HG02938 (cell line): ENCODE measurements at regions not wholly inside any gene's neighbourhood (a gene's known extent, or its start where the extent isn't known, plus 50 kb on each side); places are given as distances from the start of the nearest gene placed in this dataset.
A peak's percentile ranks its signal among the peaks of the same experiment; 100 is the strongest.

Experiments
- ATAC-seq: cut with Tn5 transposase; IDR thresholded peaks from one replicate; pipeline ENCODE4 v1.9.1; 2021; ENCODE audit warnings: mild to moderate bottlenecking, moderate library complexity; ENCODE audit not compliant: unreplicated experiment

GRCh38 chr3:36257158-36257852, 123.0 kb upstream of the STAC start:
- ATAC-seq, result no peak

- ATAC-seq, result no peak
Measured at GRCh38 chr3:36258421-36258820, 121.9 kb upstream of the STAC start.

GRCh38 chr3:36259580-36259979, 120.7 kb upstream of the STAC start:
- no peak for ATAC-seq

DNA sequence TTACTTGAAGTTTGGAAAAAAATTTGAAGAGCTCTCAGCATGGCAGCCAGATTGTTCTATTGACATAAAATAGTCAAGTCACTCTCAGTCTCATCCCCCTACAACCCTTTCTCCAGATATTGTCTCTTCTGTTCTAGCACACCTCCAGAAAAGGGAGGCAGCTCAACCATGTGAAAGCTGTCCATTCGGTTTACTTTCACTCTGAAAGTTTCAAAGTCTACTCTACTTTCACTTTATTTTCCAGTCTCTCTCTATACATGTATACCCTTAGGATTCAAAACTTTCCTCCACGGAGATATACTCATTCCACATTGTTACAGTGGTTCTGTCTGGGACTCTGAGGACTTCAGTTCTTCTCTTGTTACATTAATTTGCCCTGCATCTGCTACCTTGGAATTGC, 111.0 kb upstream of the STAC start:
- ATAC-seq, result no peak

DNA sequence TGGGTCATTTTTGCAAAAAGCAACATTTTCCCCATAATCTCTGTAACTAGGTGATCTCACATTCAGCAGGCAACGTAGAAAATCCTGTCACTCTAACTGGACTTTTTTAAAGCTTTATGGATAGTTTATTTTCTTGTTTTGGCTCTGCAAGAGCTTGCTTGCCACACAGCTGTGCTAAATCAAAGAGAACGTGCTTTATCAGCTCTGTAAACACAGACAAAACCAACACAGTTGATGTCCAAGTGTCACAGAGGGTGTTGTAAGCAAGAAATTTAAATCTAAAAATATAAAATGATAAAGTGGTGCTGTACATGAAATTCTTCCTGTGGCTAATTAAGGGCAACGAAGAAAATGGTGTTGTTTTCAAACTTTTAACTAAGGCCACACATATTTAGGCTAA, 97.5 kb upstream of the STAC start:
- ATAC-seq, result no peak

DNA sequence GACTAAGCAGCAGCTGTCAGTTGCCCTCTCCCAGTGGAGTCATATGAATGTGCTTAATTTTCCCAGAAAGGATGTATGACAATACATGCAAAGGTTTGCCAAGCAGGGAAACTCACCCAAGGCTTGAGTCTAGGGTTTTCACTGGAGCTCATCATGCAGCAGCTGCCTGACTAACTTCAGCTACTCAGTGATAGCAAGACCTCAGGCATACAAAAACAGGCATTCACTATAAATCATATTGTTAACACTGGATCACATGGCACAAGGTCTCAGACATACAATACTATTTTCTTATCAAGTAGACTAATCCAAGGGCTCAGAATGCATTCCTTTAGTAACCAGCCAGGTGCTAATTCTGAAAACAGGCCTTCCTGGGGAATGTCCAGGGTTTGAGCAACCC, 85.0 kb upstream of the STAC start:
- ATAC-seq, result no peak

DNA sequence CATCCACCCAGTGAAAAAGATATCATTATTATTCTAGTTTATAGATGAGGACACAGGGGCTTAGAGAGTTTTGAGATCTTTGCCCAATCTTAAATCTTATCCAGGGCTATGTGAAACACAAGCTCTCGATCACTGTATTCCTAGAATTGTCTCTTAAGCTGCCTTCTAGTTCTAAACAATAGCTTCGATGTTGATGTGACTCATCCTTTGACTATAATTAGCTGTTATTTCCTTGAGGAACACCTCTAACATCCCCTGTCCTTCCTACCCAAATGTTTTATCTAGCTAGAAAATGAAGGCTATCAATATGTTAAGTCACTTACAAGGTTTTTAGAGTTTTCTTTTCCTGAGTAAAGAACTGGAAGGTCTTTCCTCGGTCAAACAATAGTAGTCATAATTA, 83.1 kb upstream of the STAC start:
- ATAC-seq, result no peak

DNA sequence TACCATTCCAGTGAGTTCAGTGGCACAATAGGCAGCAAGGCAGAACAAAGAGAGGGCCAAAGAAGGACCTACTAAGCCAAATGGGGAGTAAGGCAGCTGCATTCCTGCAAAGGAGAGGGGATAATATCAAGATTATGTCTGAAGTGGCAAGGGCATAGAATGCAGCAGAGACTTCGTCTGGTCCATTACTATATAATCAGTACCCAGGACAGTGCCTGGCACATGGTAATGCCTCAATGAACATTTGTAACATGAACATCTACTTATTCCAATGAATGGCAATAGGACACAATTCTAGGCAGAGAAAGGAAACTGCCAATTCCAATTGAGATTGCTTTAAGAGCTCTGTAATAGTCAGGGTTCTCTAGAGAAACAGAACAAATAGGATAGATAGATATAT, 82.1 kb upstream of the STAC start:
- ATAC-seq, result no peak

DNA sequence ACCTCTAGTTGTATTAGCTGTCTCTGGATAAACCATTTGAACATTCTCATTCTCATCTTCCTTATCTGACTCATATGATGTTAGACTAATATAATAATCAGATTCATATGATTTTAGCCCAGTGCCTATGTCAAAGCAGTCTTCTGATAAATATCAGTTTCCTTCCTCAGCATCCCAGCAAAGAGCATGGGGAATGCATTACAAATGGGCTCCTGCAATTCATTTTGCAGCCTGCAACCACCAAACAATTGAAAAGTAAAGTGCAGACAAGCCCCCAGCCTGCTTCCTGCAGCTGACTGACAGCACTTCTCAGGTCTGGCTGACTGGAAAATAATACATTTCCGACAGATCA, 78.2 kb upstream of the STAC start:
- ATAC-seq, result no peak

DNA sequence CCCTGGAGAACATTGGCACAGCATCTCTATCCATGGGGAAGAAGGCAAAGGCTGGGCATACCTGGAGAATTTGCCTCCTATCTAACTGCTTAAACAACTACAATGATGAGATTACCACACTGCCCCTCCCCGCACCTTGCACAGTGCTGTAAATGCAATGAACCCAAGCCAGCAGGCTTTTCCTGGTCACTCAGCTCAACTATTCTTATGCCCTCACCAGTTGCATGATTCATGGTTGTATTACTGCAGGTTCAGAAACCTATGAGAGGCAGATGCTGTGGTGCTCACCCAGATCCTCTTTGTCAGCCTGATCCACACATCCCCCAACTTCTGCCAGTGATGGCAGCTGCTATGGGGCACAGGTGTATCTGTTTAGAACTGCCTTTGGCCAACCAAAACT, 77.7 kb upstream of the STAC start:
- ATAC-seq, result no peak

GRCh38 chr3:36303286-36303685, 77.0 kb upstream of the STAC start:
- no peak for ATAC-seq

GRCh38 chr3:36305929-36306520, 74.3 kb upstream of the STAC start:
- ATAC-seq, result no peak

DNA sequence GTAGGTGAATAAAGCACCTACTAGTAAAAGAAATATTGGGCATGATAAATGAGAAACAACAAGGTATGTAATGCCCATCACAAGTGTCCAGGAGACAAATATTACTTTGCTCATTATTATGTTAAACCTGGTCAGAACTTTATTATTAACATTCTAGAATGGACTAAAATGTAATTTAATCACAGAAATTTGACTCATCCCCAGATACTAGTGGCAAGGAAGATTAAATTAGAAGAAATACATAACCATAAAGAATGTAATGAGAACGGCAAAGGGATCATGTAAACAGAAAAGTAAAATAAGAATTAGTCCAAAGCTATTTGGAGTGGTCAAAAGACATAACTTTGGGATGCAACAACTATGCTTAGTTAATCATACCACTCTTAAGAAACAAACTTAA, 71.2 kb upstream of the STAC start:
- ATAC-seq, result no peak

- no peak for ATAC-seq
Measured at GRCh38 chr3:36312351-36312750, 68.0 kb upstream of the STAC start.

- ATAC-seq, result peak; percentile 91
Measured at GRCh38 chr3:36317915-36318314, 62.4 kb upstream of the STAC start.

DNA sequence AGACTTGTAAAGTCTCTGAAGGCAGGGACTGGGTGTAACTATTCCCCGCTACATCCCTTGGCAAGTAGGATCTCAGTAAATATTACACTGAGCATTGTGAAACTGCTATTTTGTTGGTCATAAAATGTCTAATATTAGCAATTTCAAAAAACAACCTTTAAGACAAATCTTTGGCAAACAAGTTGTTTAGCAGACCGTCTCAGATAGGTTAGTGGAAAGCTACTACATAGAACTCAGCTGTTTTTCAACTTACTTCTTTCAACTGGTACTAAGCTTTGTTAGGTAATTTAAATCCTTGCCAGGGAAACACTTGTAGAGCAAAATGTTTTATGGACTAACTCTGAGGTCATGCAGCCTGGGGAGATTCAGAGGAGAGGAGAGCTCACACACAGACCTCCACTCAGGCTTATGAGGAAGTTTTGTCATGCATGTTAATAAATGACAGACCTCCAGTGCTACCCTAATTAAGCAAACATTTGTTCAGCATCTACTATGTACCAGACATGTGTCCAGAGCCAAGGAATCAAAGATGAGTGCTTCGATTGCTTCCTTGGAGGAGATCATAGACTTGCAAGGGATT, 61.6 kb upstream of the STAC start:
- ATAC-seq, result no peak

GRCh38 chr3:36319680-36320079, 60.6 kb upstream of the STAC start:
- no peak for ATAC-seq
